Activated CD8-positive, alpha-beta memory T cell treated with anti-CD3 and anti-CD28 coated beads, Interleukin-2, amount 50 U/mL, for 1 hour (primary cell): ENCODE measurements at regions not wholly inside any gene's neighbourhood (a gene's known extent, or its start where the extent isn't known, plus 50 kb on each side); places are given as distances from the start of the nearest gene placed in this dataset.

Experiments
- DNase-seq: peaks from one replicate; pipeline ENCODE4 v3.0.0-alpha.2; 2020; ENCODE audit errors: extremely low read depth

DNA sequence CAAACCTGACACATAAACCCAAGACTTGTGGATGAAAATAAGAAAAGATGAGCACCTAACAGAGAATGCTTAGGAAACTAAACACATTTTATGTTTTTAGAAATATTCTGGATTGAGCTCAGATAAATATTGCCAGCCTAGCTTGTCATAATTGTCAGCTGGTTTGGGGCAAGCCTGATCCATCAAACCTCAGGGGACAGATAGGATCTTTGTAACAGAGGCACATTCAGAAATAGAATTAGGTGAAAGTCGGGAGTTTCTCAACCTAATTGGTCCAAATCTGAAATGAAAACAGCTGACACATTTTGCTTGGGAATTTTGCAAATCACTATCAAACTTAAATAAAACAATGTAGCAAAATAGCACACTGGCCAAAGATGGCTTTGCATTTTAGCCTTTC, 503.7 kb downstream of the ANXA1 start:
- DNase-seq = no peak

DNA sequence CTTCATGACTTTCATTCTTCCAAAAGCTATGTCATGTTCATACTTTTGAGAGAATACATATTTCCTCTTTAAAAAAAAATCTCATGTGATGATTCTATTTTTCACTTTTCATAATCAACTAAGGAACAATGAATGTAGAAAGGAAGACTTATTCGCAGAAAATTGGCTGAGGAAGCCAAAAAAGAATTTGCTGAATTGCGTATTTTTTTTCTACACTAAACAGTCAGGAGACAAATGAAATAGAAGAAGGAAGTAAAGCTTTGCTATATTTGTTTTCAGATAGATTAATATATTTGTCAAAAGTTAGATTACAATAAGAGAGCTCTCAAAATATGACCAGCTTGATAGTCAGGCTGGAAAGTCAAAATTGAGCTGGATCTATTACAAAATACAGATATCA, 504.2 kb downstream of the ANXA1 start:
- DNase-seq = no peak

DNA sequence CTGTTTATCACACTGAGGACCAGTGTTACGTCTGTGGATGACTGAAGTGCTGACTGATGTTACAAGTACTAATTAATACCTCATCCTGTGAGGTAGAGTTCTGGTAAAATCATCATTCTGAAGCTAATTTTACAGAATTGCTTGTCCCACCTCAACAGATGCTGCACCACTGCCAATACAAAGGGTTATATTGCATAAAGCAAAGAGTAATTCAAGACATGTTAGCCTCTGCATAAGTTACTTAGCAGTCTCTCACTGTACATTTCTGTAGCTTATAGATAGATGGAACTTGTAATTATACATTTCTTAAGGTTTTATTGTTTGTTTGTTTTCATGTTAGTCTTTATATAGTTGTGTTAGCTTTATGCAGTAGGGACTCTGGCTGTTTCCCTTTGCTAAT, 513.6 kb downstream of the ANXA1 start:
- no peak for DNase-seq

GRCh38 chr9:73667749-73668148, 516.1 kb downstream of the ANXA1 start:
- no peak for DNase-seq

GRCh38 chr9:73680831-73681230, 529.2 kb downstream of the ANXA1 start:
- DNase-seq = no peak

DNA sequence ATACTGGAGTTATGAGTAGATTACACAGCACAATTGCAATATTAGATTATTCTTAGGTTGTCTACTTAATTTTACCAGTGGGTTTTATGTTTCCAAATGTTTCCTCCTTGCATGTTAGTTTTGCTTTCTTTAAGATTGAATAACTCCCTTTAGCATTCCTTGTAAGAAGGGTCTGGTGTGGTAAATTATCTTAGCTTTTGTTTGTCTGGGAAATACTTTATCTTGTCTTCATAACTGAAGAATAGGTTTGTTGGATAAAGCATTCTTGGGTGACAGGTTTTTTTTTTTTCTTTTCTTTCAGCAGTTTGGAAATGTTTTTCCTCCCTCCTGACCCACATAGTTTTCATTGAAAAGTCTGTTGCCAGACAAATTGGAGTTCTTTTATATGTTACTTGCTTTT, 531.1 kb downstream of the ANXA1 start:
- no peak for DNase-seq

DNA sequence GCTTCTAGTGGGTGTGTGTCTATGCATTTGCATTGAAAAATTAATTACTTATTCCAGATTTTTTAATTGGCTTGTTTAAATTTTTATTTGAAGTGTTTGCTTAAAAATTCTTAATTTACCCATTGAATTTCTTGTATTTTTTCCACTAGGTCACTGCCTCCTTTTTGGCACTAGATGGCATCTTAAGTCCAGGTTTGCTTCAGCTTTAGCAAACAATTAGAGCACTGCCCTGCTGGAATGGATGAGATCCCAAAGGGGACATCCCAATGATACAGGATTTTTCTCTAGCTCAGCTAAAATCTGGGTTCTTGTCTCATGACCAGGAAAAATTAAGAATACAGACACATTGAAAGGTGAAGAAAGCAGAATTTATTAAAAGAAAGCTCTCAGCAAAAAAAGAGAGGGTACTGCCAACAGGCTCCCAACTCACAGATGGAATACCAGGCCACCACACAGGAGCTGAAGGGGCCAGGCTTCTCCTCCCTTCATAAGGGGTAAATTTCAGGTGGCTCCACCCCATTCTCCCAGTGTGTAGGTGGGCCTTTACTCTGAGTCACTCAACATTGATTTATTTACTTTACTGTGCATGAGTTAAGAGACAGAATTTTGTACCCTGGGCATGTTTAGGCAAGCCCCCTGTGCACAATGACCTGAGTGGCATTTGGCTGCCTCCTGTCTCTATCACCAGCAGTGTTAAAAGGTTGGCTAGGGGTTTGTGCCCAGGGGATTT, 532.4 kb downstream of the ANXA1 start:
- no peak for DNase-seq

GRCh38 chr9:73684601-73685000, 532.9 kb downstream of the ANXA1 start:
- DNase-seq = no peak

DNA sequence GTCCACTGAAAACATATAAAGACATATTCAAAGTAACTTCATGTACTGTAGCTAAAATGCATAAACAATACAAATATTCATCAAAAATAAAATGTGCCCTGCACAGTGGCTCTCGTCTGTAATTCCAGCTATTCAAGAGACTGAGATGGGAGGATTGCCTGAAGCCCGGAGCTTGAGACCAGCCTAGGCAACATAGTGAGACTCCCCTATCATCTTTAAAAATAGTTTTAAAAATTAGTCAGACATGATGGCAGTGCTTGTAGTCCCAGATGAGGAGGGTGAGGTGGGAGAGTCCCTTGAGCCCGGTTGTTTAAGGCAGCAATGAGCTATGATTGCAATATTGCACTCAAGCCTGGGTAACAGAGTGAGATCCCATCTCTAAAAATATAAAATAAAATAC, 534.1 kb downstream of the ANXA1 start:
- DNase-seq = no peak

GRCh38 chr9:73689051-73689870, 537.6 kb downstream of the ANXA1 start:
- DNase-seq = no peak

- no peak for DNase-seq
Observed at GRCh38 chr9:73701415-73702057, 549.9 kb downstream of the ANXA1 start.

GRCh38 chr9:73714294-73714693, 562.6 kb downstream of the ANXA1 start:
- DNase-seq = no peak

DNA sequence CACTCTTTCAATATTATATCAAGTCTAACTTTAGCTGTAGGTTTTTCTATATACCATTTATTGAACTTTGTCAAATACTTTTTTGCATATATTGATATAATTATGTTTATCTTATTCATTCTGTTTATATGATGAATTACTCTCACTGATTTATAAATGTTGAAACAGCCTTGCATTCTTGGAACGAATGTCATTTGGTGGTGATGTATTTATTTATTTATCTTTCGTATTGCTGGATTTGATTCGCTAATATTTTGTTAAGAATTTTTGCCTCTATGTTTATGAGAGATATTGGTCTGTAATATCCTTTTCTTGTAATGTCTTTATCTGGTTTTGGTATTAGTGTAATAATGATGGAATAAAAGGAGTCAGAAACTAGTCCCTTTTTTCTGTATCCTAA, 563.9 kb downstream of the ANXA1 start:
- no peak for DNase-seq

DNA sequence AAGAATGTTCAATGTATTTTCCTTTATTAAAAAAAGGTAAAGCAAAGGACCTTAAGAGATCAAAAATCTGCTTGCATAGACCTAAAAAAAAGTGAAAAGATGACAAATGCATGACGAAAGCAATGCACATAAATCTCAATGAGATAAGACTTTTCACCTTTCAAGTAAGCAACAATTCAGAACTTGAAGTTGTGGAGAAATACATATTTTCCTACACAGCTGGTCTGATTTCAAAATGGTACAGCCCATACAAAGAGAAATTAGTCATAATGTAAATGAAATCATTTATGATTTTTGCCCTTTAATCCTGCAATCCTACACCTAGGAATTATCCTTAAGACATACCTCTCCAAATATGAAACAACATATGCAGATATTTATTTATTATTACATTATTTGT, 568.0 kb downstream of the ANXA1 start:
- DNase-seq = no peak

- no peak for DNase-seq
Observed at GRCh38 chr9:73720601-73721000, 568.9 kb downstream of the ANXA1 start.

DNA sequence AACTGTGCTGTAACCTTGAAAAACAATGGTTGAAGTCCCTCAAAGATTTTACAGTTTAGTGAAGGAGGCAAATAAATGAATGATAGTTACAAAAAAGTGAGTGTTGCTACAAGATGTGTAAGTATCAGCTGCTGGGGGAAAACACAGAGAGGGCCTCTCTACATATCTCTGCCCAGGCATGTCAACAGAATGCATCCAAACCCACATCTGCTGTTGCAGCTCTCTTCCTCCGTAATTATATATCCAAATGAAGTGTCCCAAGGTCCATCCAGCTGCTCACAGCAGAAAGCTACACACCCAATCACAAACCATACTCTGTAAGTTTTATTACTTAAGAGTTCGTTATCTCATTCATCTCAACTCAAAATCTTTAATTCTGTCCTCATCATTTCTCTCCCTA, 584.6 kb downstream of the ANXA1 start:
- no peak for DNase-seq

GRCh38 chr9:73738741-73739530, 587.3 kb downstream of the ANXA1 start:
- DNase-seq = no peak

DNA sequence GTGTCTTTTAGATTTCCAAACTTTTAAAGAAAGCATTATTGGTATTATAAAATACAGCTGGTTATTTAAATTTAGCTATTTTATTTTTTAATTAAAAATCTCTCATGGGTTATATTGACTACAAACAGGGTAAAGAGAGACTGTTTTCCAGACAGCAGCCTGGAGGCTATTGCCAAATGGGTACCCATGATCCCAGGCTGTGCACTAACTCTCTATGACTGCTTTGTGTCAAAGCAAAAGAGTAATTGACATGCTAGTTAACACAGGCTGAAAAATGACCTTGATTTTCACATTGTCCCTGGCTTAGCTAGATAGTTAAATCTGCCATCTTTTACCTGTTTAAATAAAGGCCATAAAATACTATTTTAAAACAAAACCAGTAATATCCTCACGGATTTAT, 589.7 kb downstream of the ANXA1 start:
- DNase-seq = no peak

- no peak for DNase-seq
Observed at GRCh38 chr9:73742412-73742811, 590.7 kb downstream of the ANXA1 start.

DNA sequence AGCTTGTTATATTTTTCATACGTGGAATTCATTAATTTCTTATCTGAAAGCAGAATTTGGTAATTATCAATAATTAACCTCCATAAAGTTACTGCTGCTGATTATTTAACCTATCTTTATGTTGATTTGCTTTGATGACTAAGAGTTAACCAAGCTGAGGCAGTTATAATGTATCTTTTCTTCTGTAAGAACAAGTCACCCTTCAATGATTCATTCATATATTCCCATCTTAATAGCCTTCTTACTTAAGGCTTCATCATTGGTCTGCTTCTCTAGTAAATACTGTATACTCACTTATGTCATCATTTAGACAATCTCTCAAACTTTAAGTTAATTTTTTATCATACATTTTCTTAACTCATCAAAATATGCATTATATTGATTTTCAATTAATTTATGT, 592.2 kb downstream of the ANXA1 start:
- DNase-seq = no peak

DNA sequence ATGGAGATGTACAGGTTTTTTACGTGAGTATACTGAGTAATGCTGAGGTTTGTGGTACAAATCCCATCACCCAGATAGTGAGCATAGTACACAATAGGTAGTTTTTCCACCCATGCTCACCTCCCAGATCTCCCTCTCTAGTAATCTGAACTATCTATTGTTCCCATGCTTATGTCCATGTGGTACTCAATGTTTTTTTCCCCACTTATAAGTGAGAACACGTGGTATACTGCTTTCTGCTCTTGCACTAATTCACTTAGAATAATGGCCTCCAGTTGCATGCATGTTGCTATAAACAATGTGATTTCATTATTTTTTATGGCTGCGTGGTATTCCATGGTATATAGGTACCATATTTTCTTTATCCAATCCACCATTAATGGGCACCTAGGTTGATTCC, 593.9 kb downstream of the ANXA1 start:
- DNase-seq = no peak

DNA sequence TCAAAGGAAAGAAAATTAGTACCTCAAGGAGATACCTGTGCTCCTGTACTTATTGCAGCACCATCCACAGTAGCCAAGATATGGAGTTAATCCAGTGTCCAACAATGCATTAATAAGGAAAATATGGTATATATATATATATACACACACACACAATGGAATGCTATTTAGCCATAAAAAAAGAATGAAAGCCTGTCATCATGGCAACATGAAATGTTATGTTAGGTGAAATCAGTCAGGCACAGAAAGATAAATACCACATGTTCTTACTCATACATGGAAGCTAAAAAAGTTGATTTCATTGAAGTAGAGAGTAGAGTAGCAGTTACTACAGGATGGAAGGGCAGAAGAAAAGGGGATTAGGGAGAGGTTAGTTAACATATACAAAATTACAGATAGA, 601.5 kb downstream of the ANXA1 start:
- DNase-seq = no peak
